WTC11 (cell line): ENCODE measurements at regions not wholly inside any gene's neighbourhood (a gene's known extent, or its start where the extent isn't known, plus 50 kb on each side); places are given as distances from the start of the nearest gene placed in this dataset.

Experiments used
- ATAC-seq: fragments of 200-7000 bp; cut with Tn5 transposase; 2 replicates; pipeline ENCODE4 v1.10.0; 2021; ENCODE audit warnings: mild to moderate bottlenecking, moderate library complexity
- CTCF ChIA-PET: fragments of 300-600 bp; sonication (Branson Sonifier 250); formaldehyde crosslinking; loops from one replicate; lab custom pipeline; 2021; ENCODE audit warnings: antibody characterized with exemption; lab: Charles Lee
- POLR2A ChIA-PET: fragments of 350-600 bp; sonication (Branson Sonifier 250); formaldehyde crosslinking; loops from one replicate; lab custom pipeline; 2021; ENCODE audit warnings: antibody characterized with exemption; lab: Charles Lee
- DNase-seq: peaks from one replicate; pipeline ENCODE4 v3.0.0; 2021; ENCODE audit warnings: low spot score
- H3K27ac Mint-ChIP-seq: 2 replicates; pipeline ENCODE4 v1.8.0; 2021; ENCODE audit warnings: mixed read lengths
- H3K27me3 Mint-ChIP-seq: 2 replicates; pipeline ENCODE4 v1.8.0; 2021; ENCODE audit warnings: low read depth, mild to moderate bottlenecking, moderate library complexity, mixed read lengths
- H3K36me3 Mint-ChIP-seq: 2 replicates; pipeline ENCODE4 v1.8.0; 2021; ENCODE audit warnings: mixed read lengths
- H3K4me1 Mint-ChIP-seq: 2 replicates; pipeline ENCODE4 v1.8.0; 2022; ENCODE audit warnings: mixed read lengths
- H3K4me3 Mint-ChIP-seq: 2 replicates; pipeline ENCODE4 v1.8.0; 2021; ENCODE audit warnings: mild to moderate bottlenecking, moderate library complexity, mixed read lengths
- H3K9me3 Mint-ChIP-seq: 2 replicates; pipeline ENCODE4 v1.8.0; 2021; ENCODE audit warnings: mixed read lengths
- ARID4B ChIP-seq: sonication (generic); formaldehyde crosslinking; IDR thresholded peaks from 2 replicates; pipeline ENCODE4 v1.8.0; 2023; ENCODE audit warnings: missing genetic modification reagents, mild to moderate bottlenecking, borderline replicate concordance
- ELF4 ChIP-seq: sonication (generic); formaldehyde crosslinking; IDR thresholded peaks from 2 replicates; pipeline ENCODE4 v1.8.1; 2022; ENCODE audit warnings: low read depth, mild to moderate bottlenecking, moderate library complexity, missing genetic modification reagents
- FOXJ3 ChIP-seq: sonication (generic); formaldehyde crosslinking; IDR thresholded peaks from 2 replicates; pipeline ENCODE4 v1.9.0; 2021; ENCODE audit warnings: missing genetic modification reagents, mild to moderate bottlenecking, borderline replicate concordance
- HMGA2 ChIP-seq: fragments of 250-450 bp; sonication (Bioruptor Pico); IDR thresholded peaks from 2 replicates; pipeline ENCODE4 v1.4.0; 2021; ENCODE audit warnings: mild to moderate bottlenecking, moderate library complexity
- JAZF1 ChIP-seq: fragments of 250-450 bp; sonication (Bioruptor Pico); IDR thresholded peaks from 2 replicates; pipeline ENCODE4 v1.9.0; 2021; ENCODE audit warnings: moderate library complexity, mild to moderate bottlenecking, inconsistent platforms
- MYBL2 ChIP-seq: sonication (generic); formaldehyde crosslinking; IDR thresholded peaks from 2 replicates; pipeline ENCODE4 v1.8.1; 2023; ENCODE audit warnings: mild to moderate bottlenecking, moderate library complexity, missing genetic modification reagents
- NR2C2 ChIP-seq: sonication (generic); formaldehyde crosslinking; IDR thresholded peaks from 2 replicates; pipeline ENCODE4 v1.8.0; 2022; ENCODE audit warnings: mild to moderate bottlenecking, missing genetic modification reagents
- RORB ChIP-seq: fragments of 250-450 bp; sonication (Bioruptor Pico); IDR thresholded peaks from 2 replicates; pipeline ENCODE4 v1.9.0; 2021; ENCODE audit warnings: mild to moderate bottlenecking
- USF2 ChIP-seq: sonication (generic); formaldehyde crosslinking; IDR thresholded peaks from 2 replicates; pipeline ENCODE4 v1.8.1; 2023; ENCODE audit warnings: mild to moderate bottlenecking, missing genetic modification reagents, moderate library complexity
- ZBTB43 ChIP-seq: sonication (generic); formaldehyde crosslinking; IDR thresholded peaks from 2 replicates; pipeline ENCODE4 v1.8.1; 2023; ENCODE audit warnings: mild to moderate bottlenecking, missing genetic modification reagents
- ZNF425 ChIP-seq: fragments of 250-450 bp; sonication (Bioruptor Pico); conservative IDR thresholded peaks from 2 replicates; pipeline ENCODE4 v1.9.0; 2021; ENCODE audit warnings: mild to moderate bottlenecking
- ZSCAN18 ChIP-seq: fragments of 250-450 bp; sonication (Bioruptor Pico); IDR thresholded peaks from 2 replicates; pipeline ENCODE4 v2.1.2; 2022; ENCODE audit warnings: mild to moderate bottlenecking, moderate library complexity
- TF ChIP-seq, protein P1 (sequence below): sonication (generic); formaldehyde crosslinking; IDR thresholded peaks from 2 replicates; pipeline ENCODE4 v1.8.1; 2022; ENCODE audit warnings: mild to moderate bottlenecking, missing genetic modification reagents, moderate library complexity, borderline replicate concordance
- TF ChIP-seq, protein P2 (sequence below): sonication (generic); formaldehyde crosslinking; IDR thresholded peaks from 2 replicates; pipeline ENCODE4 v1.8.0; 2022; ENCODE audit warnings: mild to moderate bottlenecking, missing genetic modification reagents

- H3K4me1 Mint-ChIP-seq: no peaks in the 10 kb centered on the region
- ChIA-PET CTCF (no interaction called here), POLR2A (no interaction called here)
- DNase-seq (no peak), ATAC-seq (no peak)
- no peak overlapping the region for H3K4me3 Mint-ChIP-seq
- no peaks in the 10 kb centered on the region for H3K27me3 Mint-ChIP-seq
- H3K27ac Mint-ChIP-seq: no peak overlapping the region
- TF ChIP-seq RORB (CRISPR knock-in tag) (no peak), HMGA2 (no peak), NR2C2 (CRISPR knock-in tag) (no peak), ZBTB43 (CRISPR knock-in tag) (no peak), USF2 (CRISPR knock-in tag) (no peak), MYBL2 (no peak), ELF4 (CRISPR knock-in tag) (no peak), ARID4B (CRISPR knock-in tag) (no peak), ZSCAN18 (CRISPR knock-in tag) (no peak), JAZF1 (no peak), FOXJ3 (no peak), ZNF425 (CRISPR knock-in tag) (no peak)
- TF ChIP-seq, protein P1, sequence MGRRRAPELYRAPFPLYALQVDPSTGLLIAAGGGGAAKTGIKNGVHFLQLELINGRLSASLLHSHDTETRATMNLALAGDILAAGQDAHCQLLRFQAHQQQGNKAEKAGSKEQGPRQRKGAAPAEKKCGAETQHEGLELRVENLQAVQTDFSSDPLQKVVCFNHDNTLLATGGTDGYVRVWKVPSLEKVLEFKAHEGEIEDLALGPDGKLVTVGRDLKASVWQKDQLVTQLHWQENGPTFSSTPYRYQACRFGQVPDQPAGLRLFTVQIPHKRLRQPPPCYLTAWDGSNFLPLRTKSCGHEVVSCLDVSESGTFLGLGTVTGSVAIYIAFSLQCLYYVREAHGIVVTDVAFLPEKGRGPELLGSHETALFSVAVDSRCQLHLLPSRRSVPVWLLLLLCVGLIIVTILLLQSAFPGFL: no peak
- TF ChIP-seq, protein P2, sequence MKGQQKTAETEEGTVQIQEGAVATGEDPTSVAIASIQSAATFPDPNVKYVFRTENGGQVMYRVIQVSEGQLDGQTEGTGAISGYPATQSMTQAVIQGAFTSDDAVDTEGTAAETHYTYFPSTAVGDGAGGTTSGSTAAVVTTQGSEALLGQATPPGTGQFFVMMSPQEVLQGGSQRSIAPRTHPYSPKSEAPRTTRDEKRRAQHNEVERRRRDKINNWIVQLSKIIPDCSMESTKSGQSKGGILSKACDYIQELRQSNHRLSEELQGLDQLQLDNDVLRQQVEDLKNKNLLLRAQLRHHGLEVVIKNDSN (CRISPR knock-in tag): no peak
- TF ChIP-seq, all 79 proteins: peak for 0
- Mint-ChIP-seq H3K9me3 (peaks cover 3% of the 10 kb centered on the region; the same call in 1 of the 2 replicates), H3K36me3 (no peaks in the 10 kb centered on the region)
These were observed 701.8 kb upstream of the CCDC54 start for GRCh38 chr3:106675451-106675850.
